ENCODE measurements at regions not wholly inside any gene's neighbourhood (a gene's known extent, or its start where the extent isn't known, plus 50 kb on each side); places are given as distances from the start of the nearest gene placed in this dataset.
A peak's percentile ranks its signal among the peaks of the same experiment; 100 is the strongest.

DNA sequence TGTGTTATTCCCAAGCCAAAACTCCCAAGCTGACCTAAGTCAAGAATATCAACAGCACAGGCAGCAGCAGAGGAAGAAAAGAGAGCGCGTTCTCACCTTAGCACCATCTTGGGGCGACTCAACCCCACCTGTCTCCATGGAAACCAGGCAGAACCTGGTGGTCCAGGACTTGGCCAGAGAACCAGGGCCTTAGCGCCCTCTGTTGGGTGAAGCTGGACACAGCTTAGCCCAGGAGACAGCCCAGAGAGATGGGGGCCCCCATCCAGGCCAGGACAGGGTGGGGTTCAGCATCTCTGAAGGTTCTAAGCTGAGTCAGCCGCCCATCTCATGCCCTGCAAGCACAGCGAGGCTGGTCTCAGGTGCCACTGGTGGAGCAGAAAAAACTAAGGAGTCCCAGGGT, 60.1 kb upstream of the TMEM132E start:
- H3K18ac ChIP-seq (ENCODE audit: insufficient read length, low read depth, low read length) = no peak overlapping the region
- no peaks in the 10 kb centered on the region for H3K23me2 ChIP-seq (ENCODE audit: insufficient read length, low read depth, low read length, poor library complexity, severe bottlenecking)
- H3K79me2 ChIP-seq (ENCODE audit: insufficient read depth, low read length) = no peaks in the 10 kb centered on the region
- Mint-ChIP-seq H3K9me3 (no peaks in the 10 kb centered on the region), H3K4me3 (no peak overlapping the region), H3K4me1 (peaks cover 0 to 4% of the 10 kb centered on the region in 2 experiments; a peak in 1 of 4 replicates), H3K27ac (no peak overlapping the region), H3K27me3 (ENCODE audit: low read depth) (peaks cover 8% of the 10 kb centered on the region), H3K36me3 (ENCODE audit: insufficient read depth in 1 of 3, low read depth in 3 of 3) (no peaks in the 10 kb centered on the region)
- no peak overlapping the region for H2BK15ac ChIP-seq (ENCODE audit: low read depth, low read length)
- no peak overlapping the region for H3K27ac ChIP-seq (ENCODE audit: insufficient read length, low read depth, low read length)
- TF ChIP-seq, protein P1, sequence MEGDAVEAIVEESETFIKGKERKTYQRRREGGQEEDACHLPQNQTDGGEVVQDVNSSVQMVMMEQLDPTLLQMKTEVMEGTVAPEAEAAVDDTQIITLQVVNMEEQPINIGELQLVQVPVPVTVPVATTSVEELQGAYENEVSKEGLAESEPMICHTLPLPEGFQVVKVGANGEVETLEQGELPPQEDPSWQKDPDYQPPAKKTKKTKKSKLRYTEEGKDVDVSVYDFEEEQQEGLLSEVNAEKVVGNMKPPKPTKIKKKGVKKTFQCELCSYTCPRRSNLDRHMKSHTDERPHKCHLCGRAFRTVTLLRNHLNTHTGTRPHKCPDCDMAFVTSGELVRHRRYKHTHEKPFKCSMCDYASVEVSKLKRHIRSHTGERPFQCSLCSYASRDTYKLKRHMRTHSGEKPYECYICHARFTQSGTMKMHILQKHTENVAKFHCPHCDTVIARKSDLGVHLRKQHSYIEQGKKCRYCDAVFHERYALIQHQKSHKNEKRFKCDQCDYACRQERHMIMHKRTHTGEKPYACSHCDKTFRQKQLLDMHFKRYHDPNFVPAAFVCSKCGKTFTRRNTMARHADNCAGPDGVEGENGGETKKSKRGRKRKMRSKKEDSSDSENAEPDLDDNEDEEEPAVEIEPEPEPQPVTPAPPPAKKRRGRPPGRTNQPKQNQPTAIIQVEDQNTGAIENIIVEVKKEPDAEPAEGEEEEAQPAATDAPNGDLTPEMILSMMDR (conservative IDR thresholded peaks at IDR 0.05) = peak; percentile 90
- no peak overlapping the region for H2BK12ac ChIP-seq (ENCODE audit: insufficient read length, low read depth, low read length)
- H3K9ac ChIP-seq (ENCODE audit: extremely low read depth, insufficient read length, low read length) = no peak overlapping the region
- H2AFZ ChIP-seq (ENCODE audit: low read length) = no peak overlapping the region
- no peak overlapping the region for H3K4ac ChIP-seq (ENCODE audit: low read depth, low read length)
- no peak overlapping the region for H2AK5ac ChIP-seq (ENCODE audit: insufficient read length, low read length)
- no peak overlapping the region for H3T11ph ChIP-seq (ENCODE audit: low read length)
- no peaks in the 10 kb centered on the region for H3K9me3 ChIP-seq (ENCODE audit: control insufficient read depth, low read depth, low read length)
- H3K14ac ChIP-seq (ENCODE audit: insufficient read depth, low read length) = no peak overlapping the region
- H4K20me1 ChIP-seq (ENCODE audit: control insufficient read depth, insufficient read depth, insufficient read length) = no peaks in the 10 kb centered on the region
- no peaks in the 10 kb centered on the region for H3K27me3 ChIP-seq (ENCODE audit: insufficient read depth, low read length)
- no peak overlapping the region for H3K56ac ChIP-seq (ENCODE audit: insufficient read length, low read depth, low read length)
- no peak overlapping the region for H4K8ac ChIP-seq (replicated peaks; ENCODE audit: insufficient read length, low read depth, low read length)
- H4K5ac ChIP-seq (ENCODE audit: insufficient read length, low read depth, low read length) = no peak overlapping the region
- H2BK20ac ChIP-seq (ENCODE audit: low read depth, low read length, poor library complexity, severe bottlenecking) = no peak overlapping the region
- H2BK120ac ChIP-seq (ENCODE audit: low read depth, low read length, poor library complexity, severe bottlenecking) = no peak overlapping the region
- H4K91ac ChIP-seq (ENCODE audit: insufficient read length, low read depth, low read length) = no peak overlapping the region
- H2BK5ac ChIP-seq (ENCODE audit: insufficient read length, low read length) = no peak overlapping the region
- H3K4me1 ChIP-seq (ENCODE audit: insufficient read depth, low read length) = no peaks in the 10 kb centered on the region
- no CpG with 5 or more reads among the region's 6 CpGs for WGBS (ENCODE audit: extremely low coverage, insufficient read length, low lambda C conversion rate)
- no peaks in the 10 kb centered on the region for H3K79me1 ChIP-seq (ENCODE audit: insufficient read depth, low read depth, low read length, poor library complexity, severe bottlenecking)
- peak; percentile 85 for DNase-seq
- no peak overlapping the region for H3K4me2 ChIP-seq (ENCODE audit: insufficient read depth, insufficient read length, low read length)
- no peak overlapping the region for H3K23ac ChIP-seq (ENCODE audit: insufficient read length, low read depth, low read length)
